Mesothelial cell of epicardium (in vitro differentiated cells): ENCODE measurements at regions not wholly inside any gene's neighbourhood (a gene's known extent, or its start where the extent isn't known, plus 50 kb on each side); places are given as distances from the start of the nearest gene placed in this dataset.

ENCODE experiments used
- DNase-seq, 2 experiments: peaks; one replicate each; pipeline ENCODE4 v3.0.0; 2021; ENCODE audit warnings: low spot score in 2 of 2; ENCODE audit not compliant: unreplicated experiment in 2 of 2
- H3K27ac Mint-ChIP-seq: 2 replicates; pipeline ENCODE4 v1.8.0; 2021; ENCODE audit warnings: mixed read lengths
- H3K27me3 Mint-ChIP-seq: 2 replicates; pipeline ENCODE4 v1.8.0; 2021; ENCODE audit warnings: low read depth, mixed read lengths
- H3K36me3 Mint-ChIP-seq: 2 replicates; pipeline ENCODE4 v1.8.0; 2021; ENCODE audit warnings: mixed read lengths
- H3K4me1 Mint-ChIP-seq: 2 replicates; pipeline ENCODE4 v1.8.0; 2021; ENCODE audit warnings: mixed read lengths
- H3K4me3 Mint-ChIP-seq: 2 replicates; pipeline ENCODE4 v1.8.0; 2021; ENCODE audit warnings: mild to moderate bottlenecking, moderate library complexity, mixed read lengths
- H3K9me3 Mint-ChIP-seq: 2 replicates; pipeline ENCODE4 v1.8.0; 2021; ENCODE audit warnings: mixed read lengths
- TF ChIP-seq, protein P1 (sequence below): fragments of 200-600 bp; sonication (generic); IDR thresholded peaks from one replicate; pipeline ENCODE4 v1.5.0; 2021; ENCODE audit warnings: antibody characterized with exemption; ENCODE audit not compliant: unreplicated experiment

DNA sequence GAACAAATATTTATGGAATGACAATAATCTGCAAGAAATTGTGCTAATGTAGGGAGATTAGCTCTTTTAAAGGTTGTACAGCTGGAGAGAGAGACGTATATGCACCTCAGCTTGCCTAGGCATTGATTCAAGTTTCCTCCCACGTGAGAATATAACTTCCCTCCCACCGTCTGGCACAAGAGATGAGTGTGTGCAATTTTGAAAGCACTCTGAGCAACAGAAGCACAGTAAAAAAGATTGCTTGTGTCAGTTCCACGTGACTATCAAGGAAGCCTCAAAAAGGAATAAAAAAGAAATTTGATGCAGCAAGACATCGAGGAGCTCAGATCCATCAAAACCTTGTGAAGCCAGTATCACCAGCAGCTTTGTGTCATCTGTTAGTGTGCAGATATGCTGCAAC, 435.3 kb downstream of the TUSC7 start:
- H3K27ac Mint-ChIP-seq = peak overlapping the region; percentile 72
- no peaks in the 10 kb centered on the region for H3K9me3 Mint-ChIP-seq
- DNase-seq = no peak
- H3K4me3 Mint-ChIP-seq = no peak overlapping the region
- peaks cover 47% of the 10 kb centered on the region for H3K4me1 Mint-ChIP-seq
- no peaks in the 10 kb centered on the region for H3K27me3 Mint-ChIP-seq
- TF ChIP-seq, protein P1, sequence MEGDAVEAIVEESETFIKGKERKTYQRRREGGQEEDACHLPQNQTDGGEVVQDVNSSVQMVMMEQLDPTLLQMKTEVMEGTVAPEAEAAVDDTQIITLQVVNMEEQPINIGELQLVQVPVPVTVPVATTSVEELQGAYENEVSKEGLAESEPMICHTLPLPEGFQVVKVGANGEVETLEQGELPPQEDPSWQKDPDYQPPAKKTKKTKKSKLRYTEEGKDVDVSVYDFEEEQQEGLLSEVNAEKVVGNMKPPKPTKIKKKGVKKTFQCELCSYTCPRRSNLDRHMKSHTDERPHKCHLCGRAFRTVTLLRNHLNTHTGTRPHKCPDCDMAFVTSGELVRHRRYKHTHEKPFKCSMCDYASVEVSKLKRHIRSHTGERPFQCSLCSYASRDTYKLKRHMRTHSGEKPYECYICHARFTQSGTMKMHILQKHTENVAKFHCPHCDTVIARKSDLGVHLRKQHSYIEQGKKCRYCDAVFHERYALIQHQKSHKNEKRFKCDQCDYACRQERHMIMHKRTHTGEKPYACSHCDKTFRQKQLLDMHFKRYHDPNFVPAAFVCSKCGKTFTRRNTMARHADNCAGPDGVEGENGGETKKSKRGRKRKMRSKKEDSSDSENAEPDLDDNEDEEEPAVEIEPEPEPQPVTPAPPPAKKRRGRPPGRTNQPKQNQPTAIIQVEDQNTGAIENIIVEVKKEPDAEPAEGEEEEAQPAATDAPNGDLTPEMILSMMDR = no peak
- H3K36me3 Mint-ChIP-seq = no peaks in the 10 kb centered on the region

DNA sequence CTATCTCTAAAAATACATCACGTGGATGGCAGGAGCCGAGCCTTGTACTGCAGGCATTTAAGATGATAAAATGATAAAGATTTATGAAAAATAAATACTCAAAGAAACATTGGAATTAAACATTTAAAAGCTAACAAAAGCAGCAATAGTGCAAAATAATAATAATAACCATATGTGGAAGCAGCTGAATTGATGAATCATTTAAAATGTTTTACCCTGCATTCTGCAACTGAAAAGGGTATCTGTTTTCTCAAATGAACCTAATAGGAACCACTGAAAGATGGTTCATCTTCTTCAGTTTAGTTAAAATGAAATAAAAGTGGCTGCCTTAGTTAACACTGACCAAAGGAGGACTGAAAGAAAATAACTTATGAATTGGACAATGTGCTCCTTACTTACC, 436.1 kb downstream of the TUSC7 start:
- Mint-ChIP-seq H3K27ac (no peak overlapping the region), H3K27me3 (no peaks in the 10 kb centered on the region), H3K9me3 (peaks cover under 1% of the 10 kb centered on the region), H3K4me3 (no peak overlapping the region), H3K36me3 (no peaks in the 10 kb centered on the region), H3K4me1 (peaks cover 47% of the 10 kb centered on the region)
- TF ChIP-seq, protein P1 = no peak
- DNase-seq = no peak

DNA sequence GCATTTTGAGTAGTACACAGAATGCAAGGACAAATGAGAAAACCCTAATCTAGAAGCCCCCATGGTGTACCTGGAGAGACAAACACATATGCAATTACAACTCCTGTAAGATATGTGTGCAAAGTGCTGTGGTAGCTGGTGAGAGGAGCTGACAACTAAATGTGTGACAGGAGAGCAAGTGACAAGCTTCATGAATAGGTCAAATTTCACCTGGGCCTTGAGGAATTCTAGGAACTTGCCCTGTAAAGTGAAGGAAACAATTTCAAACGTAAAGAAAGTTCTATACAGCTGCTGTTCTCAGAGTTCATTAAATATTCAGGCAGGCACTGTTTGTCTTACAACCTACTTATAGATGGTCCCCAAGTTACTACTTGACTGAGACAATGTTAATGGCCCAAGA, 437.0 kb downstream of the TUSC7 start:
- peak overlapping the region; percentile 72 for H3K27ac Mint-ChIP-seq
- peaks cover 5% of the 10 kb centered on the region for H3K9me3 Mint-ChIP-seq
- TF ChIP-seq, protein P1 = no peak
- no peak overlapping the region for H3K4me3 Mint-ChIP-seq
- no peaks in the 10 kb centered on the region for H3K27me3 Mint-ChIP-seq
- H3K36me3 Mint-ChIP-seq = no peaks in the 10 kb centered on the region
- H3K4me1 Mint-ChIP-seq = peaks cover 47% of the 10 kb centered on the region
- DNase-seq = no peak

DNA sequence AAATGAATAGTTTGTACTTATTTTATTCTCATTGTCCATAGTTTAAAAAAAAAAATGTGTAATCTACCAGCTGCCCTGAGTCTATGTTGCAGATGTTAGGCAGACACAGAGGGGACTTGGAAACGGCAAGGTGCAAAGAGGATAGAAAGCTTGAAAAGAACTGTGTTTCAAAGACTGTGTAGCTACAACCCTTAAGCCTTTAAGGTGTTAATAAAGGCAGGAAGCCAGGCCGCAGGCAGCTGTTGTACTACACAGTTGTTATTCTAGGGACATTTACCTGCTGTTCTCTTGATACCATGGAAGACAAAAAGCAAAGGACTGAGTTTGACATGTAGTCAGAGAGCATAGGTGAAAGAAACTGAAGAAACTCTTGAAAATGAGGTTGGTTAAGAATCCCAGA, 440.0 kb downstream of the TUSC7 start:
- H3K4me3 Mint-ChIP-seq = no peak overlapping the region
- H3K9me3 Mint-ChIP-seq = peaks cover 5% of the 10 kb centered on the region
- DNase-seq = no peak
- H3K27me3 Mint-ChIP-seq = no peaks in the 10 kb centered on the region
- H3K4me1 Mint-ChIP-seq = peaks cover 22% of the 10 kb centered on the region
- TF ChIP-seq, protein P1 = no peak
- no peak overlapping the region for H3K27ac Mint-ChIP-seq
- no peaks in the 10 kb centered on the region for H3K36me3 Mint-ChIP-seq

DNA sequence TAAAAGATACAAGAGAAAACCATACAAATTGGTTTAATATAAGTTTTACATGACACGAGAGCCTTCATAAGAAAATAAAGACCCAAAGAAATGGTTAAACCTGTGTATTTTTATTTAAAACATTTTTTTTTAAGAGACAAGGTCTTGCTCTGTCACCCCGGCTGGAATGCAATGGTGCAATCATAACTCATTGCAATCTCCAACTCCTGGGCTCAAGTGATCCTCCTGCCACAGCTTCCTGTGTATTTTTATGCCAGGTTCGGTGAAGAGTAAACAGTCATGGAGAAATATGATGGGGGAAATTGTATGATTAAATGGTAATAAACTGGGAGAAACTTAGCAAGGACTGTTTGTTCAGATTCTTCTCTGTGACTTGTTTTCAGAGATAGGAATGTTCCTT, 441.0 kb downstream of the TUSC7 start:
- no peak overlapping the region for H3K27ac Mint-ChIP-seq
- H3K4me1 Mint-ChIP-seq = peaks cover 12% of the 10 kb centered on the region
- TF ChIP-seq, protein P1 = no peak
- H3K36me3 Mint-ChIP-seq = no peaks in the 10 kb centered on the region
- no peak overlapping the region for H3K4me3 Mint-ChIP-seq
- peaks cover 5% of the 10 kb centered on the region for H3K9me3 Mint-ChIP-seq
- no peaks in the 10 kb centered on the region for H3K27me3 Mint-ChIP-seq
- no peak for DNase-seq

DNA sequence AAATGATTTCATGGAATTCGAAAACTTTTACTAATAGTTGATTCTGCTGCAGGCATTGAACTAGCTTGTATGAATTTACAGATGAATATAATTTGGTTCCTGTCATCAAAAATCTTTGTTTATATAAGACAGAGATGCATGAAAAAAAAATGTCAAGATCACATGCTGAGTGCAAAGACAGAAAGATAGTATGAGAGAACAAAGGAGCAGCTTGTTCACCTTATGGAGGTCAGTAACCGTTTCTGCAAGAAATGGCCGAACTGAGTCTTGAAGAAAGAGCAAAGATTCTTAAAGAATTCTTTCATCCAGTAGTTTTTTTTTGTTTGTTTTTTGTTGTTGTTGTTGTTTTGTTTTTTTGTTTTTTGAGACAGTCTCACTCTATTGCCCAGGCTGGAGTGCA, 450.6 kb downstream of the TUSC7 start:
- no peaks in the 10 kb centered on the region for H3K36me3 Mint-ChIP-seq
- TF ChIP-seq, protein P1 = no peak
- H3K4me3 Mint-ChIP-seq = no peak overlapping the region
- DNase-seq = no peak
- no peak overlapping the region for H3K27ac Mint-ChIP-seq
- peaks cover 1% of the 10 kb centered on the region for H3K4me1 Mint-ChIP-seq
- no peaks in the 10 kb centered on the region for H3K27me3 Mint-ChIP-seq
- no peaks in the 10 kb centered on the region for H3K9me3 Mint-ChIP-seq
